ENCODE measurements at regions not wholly inside any gene's neighbourhood (a gene's known extent, or its start where the extent isn't known, plus 50 kb on each side); places are given as distances from the start of the nearest gene placed in this dataset.

GRCh38 chr3:22581007-22581406, 622.1 kb upstream of the UBE2E2 start:
- no peaks in the 10 kb centered on the region for H3K36me3 Mint-ChIP-seq (ENCODE audit: insufficient read depth in 1 of 3, low read depth in 3 of 3)
- no peak for DNase-seq
- Histone ChIP-seq H2BK120ac (ENCODE audit: low read depth, low read length, poor library complexity, severe bottlenecking) (no peak overlapping the region), H3K27ac (ENCODE audit: insufficient read length, low read depth, low read length) (no peak overlapping the region), H3K4me2 (ENCODE audit: insufficient read depth, insufficient read length, low read length) (no peak overlapping the region), H3K14ac (ENCODE audit: insufficient read depth, low read length) (no peak overlapping the region), H3K79me1 (ENCODE audit: insufficient read depth, low read depth, low read length, poor library complexity, severe bottlenecking) (no peaks in the 10 kb centered on the region), H2BK5ac (ENCODE audit: insufficient read length, low read length) (no peak overlapping the region), H4K8ac (replicated peaks; ENCODE audit: insufficient read length, low read depth, low read length) (no peak overlapping the region), H2BK20ac (ENCODE audit: low read depth, low read length, poor library complexity, severe bottlenecking) (no peak overlapping the region), H3K23me2 (ENCODE audit: insufficient read length, low read depth, low read length, poor library complexity, severe bottlenecking) (no peaks in the 10 kb centered on the region), H3T11ph (ENCODE audit: low read length) (no peak overlapping the region), H4K5ac (ENCODE audit: insufficient read length, low read depth, low read length) (no peak overlapping the region), H3K9ac (ENCODE audit: extremely low read depth, insufficient read length, low read length) (no peak overlapping the region), H3K27me3 (ENCODE audit: insufficient read depth, low read length) (no peaks in the 10 kb centered on the region), H3K79me2 (ENCODE audit: insufficient read depth, low read length) (no peaks in the 10 kb centered on the region), H4K91ac (ENCODE audit: insufficient read length, low read depth, low read length) (no peak overlapping the region), H2AFZ (ENCODE audit: low read length) (no peak overlapping the region), H3K56ac (ENCODE audit: insufficient read length, low read depth, low read length) (no peak overlapping the region), H3K18ac (ENCODE audit: insufficient read length, low read depth, low read length) (no peak overlapping the region), H3K9me3 (ENCODE audit: control insufficient read depth, low read depth, low read length) (no peaks in the 10 kb centered on the region), H2BK15ac (ENCODE audit: low read depth, low read length) (no peak overlapping the region), H2AK5ac (ENCODE audit: insufficient read length, low read length) (no peak overlapping the region), H3K23ac (ENCODE audit: insufficient read length, low read depth, low read length) (no peak overlapping the region), H4K20me1 (ENCODE audit: control insufficient read depth, insufficient read depth, insufficient read length) (no peaks in the 10 kb centered on the region), H2BK12ac (ENCODE audit: insufficient read length, low read depth, low read length) (no peak overlapping the region), H3K4ac (ENCODE audit: low read depth, low read length) (no peak overlapping the region), H3K4me1 (ENCODE audit: insufficient read depth, low read length) (no peaks in the 10 kb centered on the region; the same call in 1 of the 2 replicates)
- H3K27ac Mint-ChIP-seq, result no peak overlapping the region; a peak in 1 of 7 replicates
- no peak overlapping the region for H3K4me3 Mint-ChIP-seq
- H3K4me1 Mint-ChIP-seq, result peaks cover 7 to 12% of the 10 kb centered on the region in 2 experiments; a peak in 3 of 4 replicates
- H3K9me3 Mint-ChIP-seq, result no peaks in the 10 kb centered on the region; a peak in 1 of 5 replicates
- H3K27me3 Mint-ChIP-seq (ENCODE audit: low read depth), result no peaks in the 10 kb centered on the region
- no peak for TF ChIP-seq CTCF (conservative IDR thresholded peaks at IDR 0.05)
